ENCODE measurements at regions not wholly inside any gene's neighbourhood (a gene's known extent, or its start where the extent isn't known, plus 50 kb on each side); places are given as distances from the start of the nearest gene placed in this dataset.
"Not testable (repeated sequence)": the region's sequence is repeated elsewhere in the genome, so short reads cannot be mapped to it uniquely, and the experiment has no call there.

DNA sequence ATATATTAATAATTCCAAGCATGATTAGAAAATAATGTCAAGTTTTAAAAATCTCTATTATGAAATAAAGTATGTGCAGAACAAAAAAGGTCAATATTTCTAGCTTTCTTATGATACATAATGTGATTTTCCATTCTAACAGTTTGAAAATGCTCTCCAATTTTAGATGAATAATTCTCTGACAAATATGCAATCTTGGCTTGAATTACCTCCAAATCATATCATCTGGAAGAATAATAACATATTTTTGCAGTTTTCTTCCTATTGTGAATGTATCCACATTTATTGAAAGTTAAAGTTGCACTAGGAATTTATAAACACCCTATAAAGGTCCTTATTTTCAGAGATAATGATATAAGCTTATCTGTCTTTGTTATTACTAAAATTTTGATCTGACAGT is 548.5 kb upstream of the SLC10A2 start:
- ChIA-PET POLR2A (no interaction called here), CTCF (no interaction called here)
- H3K27me3 Mint-ChIP-seq: no peaks in the 10 kb centered on the region
- H3K9me3 Mint-ChIP-seq: peaks cover 2% of the 10 kb centered on the region
- TF ChIP-seq CTCF (IDR thresholded peaks at IDR 0.05): no peak
- intact Hi-C loops (cut with micrococcal nuclease): no loop called here
- DNase-seq (no peak), ATAC-seq (no peak)
- H3K27ac Mint-ChIP-seq: no peak overlapping the region
- no peak overlapping the region for H3K4me3 Mint-ChIP-seq
- H3K36me3 Mint-ChIP-seq (ENCODE audit: low read depth): no peaks in the 10 kb centered on the region
- H3K4me1 Mint-ChIP-seq (ENCODE audit: low read depth): no peaks in the 10 kb centered on the region

GRCh38 chr13:103607995-103608394 is 541.8 kb upstream of the SLC10A2 start:
- Mint-ChIP-seq H3K27me3 (no peaks in the 10 kb centered on the region), H3K27ac (no peak overlapping the region), H3K9me3 (no peaks in the 10 kb centered on the region), H3K4me1 (ENCODE audit: low read depth) (no peaks in the 10 kb centered on the region), H3K4me3 (no peak overlapping the region), H3K36me3 (ENCODE audit: low read depth) (no peaks in the 10 kb centered on the region)
- ChIA-PET POLR2A (interaction anchor here (0.6 kb wide), 1 partner anchor 16 kb away, joined by 3 read pairs; no protein-coding TSS in a partner anchor), CTCF (no interaction called here)
- TF ChIP-seq CTCF (IDR thresholded peaks at IDR 0.05): no peak
- intact Hi-C loops (cut with micrococcal nuclease): no loop called here
- no peak for ATAC-seq
- DNase-seq: no peak

DNA sequence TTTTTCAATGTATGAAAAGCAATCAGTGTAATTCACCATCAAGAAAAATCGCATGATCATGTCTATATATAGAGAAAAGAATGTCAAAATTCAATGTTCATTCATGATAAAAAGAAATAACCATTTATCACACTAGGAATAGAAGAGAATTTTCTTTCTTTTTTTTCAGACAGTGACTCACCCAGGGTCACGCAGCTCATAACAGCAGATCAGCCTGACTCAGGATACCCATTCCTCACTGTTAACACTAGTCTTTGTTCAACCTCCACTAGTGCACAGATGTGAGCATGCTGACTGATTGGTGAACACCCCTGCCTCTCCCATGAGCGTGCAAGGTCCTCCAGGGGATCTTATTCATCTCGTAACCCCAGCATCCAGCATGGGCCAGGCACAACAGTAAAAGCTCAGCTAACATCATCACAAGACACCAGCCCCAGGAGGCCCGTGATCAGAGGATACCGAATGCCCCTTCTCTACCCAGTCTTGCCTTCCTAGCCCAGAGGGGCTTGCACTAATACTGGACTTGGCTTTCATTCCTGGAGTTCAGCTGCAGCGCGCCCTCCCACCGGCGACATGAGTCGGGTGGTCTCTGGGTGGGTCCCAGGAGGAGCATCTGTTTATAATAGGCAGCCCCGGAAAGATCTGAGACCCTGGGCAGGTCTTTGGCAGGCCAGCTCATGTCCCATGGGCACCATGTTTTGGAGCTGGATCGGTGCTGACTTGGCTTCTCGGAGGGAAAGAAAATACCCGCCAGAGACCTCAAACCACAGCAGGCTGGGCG is 539.5 kb upstream of the SLC10A2 start:
- Mint-ChIP-seq H3K4me1 (ENCODE audit: low read depth) (no peaks in the 10 kb centered on the region), H3K36me3 (ENCODE audit: low read depth) (no peaks in the 10 kb centered on the region), H3K27ac (no peak overlapping the region), H3K27me3 (no peaks in the 10 kb centered on the region), H3K4me3 (no peak overlapping the region), H3K9me3 (no peaks in the 10 kb centered on the region)
- CTCF ChIA-PET: no interaction called here
- intact Hi-C loops (cut with micrococcal nuclease): no loop called here
- no peak for ATAC-seq
- no peak for DNase-seq
- POLR2A ChIA-PET: no interaction called here
- TF ChIP-seq CTCF (IDR thresholded peaks at IDR 0.05): no peak

DNA sequence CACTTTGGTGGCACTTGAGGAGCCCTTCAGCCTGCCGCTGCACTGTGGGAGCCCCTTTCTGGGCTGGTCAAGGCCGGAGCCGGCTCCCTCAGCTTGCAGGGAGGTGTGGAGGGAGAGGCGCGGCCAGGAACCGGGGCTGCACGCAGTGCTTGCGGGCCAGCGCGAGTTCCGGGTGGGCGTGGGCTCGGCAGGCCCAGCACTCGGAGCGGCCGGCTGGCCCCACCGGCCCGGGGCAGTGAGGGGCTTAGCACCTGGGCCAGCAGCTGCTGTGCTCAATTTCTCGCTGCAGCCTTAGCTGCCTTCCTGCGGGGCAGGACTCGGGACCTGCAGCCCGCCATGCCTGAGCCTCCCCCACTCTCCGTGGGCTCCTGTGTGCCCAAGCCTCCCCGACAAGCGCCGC is 533.7 kb upstream of the SLC10A2 start:
- POLR2A ChIA-PET; DNase-seq; H3K27ac Mint-ChIP-seq; H3K9me3 Mint-ChIP-seq; H3K4me1 Mint-ChIP-seq (ENCODE audit: low read depth); H3K27me3 Mint-ChIP-seq; ATAC-seq; CTCF ChIA-PET; intact Hi-C loops (cut with micrococcal nuclease); H3K4me3 Mint-ChIP-seq; H3K36me3 Mint-ChIP-seq (ENCODE audit: low read depth): not testable (repeated sequence)

GRCh38 chr13:103598671-103599070 is 532.5 kb upstream of the SLC10A2 start:
- H3K4me3 Mint-ChIP-seq: no peak overlapping the region
- H3K27ac Mint-ChIP-seq: no peak overlapping the region
- CTCF ChIA-PET: no interaction called here
- POLR2A ChIA-PET: no interaction called here
- DNase-seq (no peak), ATAC-seq (no peak)
- TF ChIP-seq CTCF (IDR thresholded peaks at IDR 0.05): no peak
- H3K27me3 Mint-ChIP-seq: no peaks in the 10 kb centered on the region
- H3K36me3 Mint-ChIP-seq (ENCODE audit: low read depth): no peaks in the 10 kb centered on the region
- intact Hi-C loops (cut with micrococcal nuclease): no loop called here
- no peaks in the 10 kb centered on the region for H3K9me3 Mint-ChIP-seq
- H3K4me1 Mint-ChIP-seq (ENCODE audit: low read depth): no peaks in the 10 kb centered on the region

All from activated CD8-positive, alpha-beta T cell treated with anti-CD3 and anti-CD28 coated beads for 36 hours (primary cell).